ENCODE measurements at regions not wholly inside any gene's neighbourhood (a gene's known extent, or its start where the extent isn't known, plus 50 kb on each side); places are given as distances from the start of the nearest gene placed in this dataset.
"Not testable (repeated sequence)": the region's sequence is repeated elsewhere in the genome, so short reads cannot be mapped to it uniquely, and the experiment has no call there.

GRCh38 chr10:63054889-63055611, 78.1 kb upstream of the NRBF2 start:
- no peaks in the 10 kb centered on the region for H4K20me1 ChIP-seq

GRCh38 chr10:63052083-63052482, 81.0 kb upstream of the NRBF2 start:
- no peaks in the 10 kb centered on the region for H3K36me3 ChIP-seq
- no peak for TF ChIP-seq Cebpa-rat (IDR thresholded peaks at IDR 0.05)
- H3K4me2 ChIP-seq: no peak overlapping the region
- H3K9ac ChIP-seq: no peak overlapping the region
- no peak overlapping the region for H3K27ac ChIP-seq
- no peaks in the 10 kb centered on the region for H4K20me1 ChIP-seq
- 0 out of 2 replicates have a peak, but pooled peaks cover 5% of the 10 kb centered on the region for H3K4me1 ChIP-seq
- H3K4me3 ChIP-seq: no peak overlapping the region
- H3K9me3 ChIP-seq: no peaks in the 10 kb centered on the region
- H3K27me3 ChIP-seq: no peaks in the 10 kb centered on the region

More at GRCh38 chr10:63054889-63055611, 78.1 kb upstream of the NRBF2 start:
- no peak overlapping the region for H3K9ac ChIP-seq
- H3K27me3 ChIP-seq: no peaks in the 10 kb centered on the region
- H3K4me2 ChIP-seq: no peak overlapping the region
- no peak for TF ChIP-seq Cebpa-rat (IDR thresholded peaks at IDR 0.05)
- H3K4me1 ChIP-seq: 0 out of 2 replicates have a peak, but pooled peaks cover 5% of the 10 kb centered on the region
- H3K9me3 ChIP-seq: no peaks in the 10 kb centered on the region
- H3K27ac ChIP-seq: no peak overlapping the region
- H3K4me3 ChIP-seq: no peak overlapping the region
- H3K36me3 ChIP-seq: no peaks in the 10 kb centered on the region

- H3K27ac ChIP-seq: no peak overlapping the region
- H3K9me3 ChIP-seq: peaks cover 11% of the 10 kb centered on the region
- no peak for TF ChIP-seq Cebpa-rat (IDR thresholded peaks at IDR 0.05)
- no peaks in the 10 kb centered on the region for H3K27me3 ChIP-seq
- no peaks in the 10 kb centered on the region for H3K4me1 ChIP-seq
- no peak overlapping the region for H3K4me2 ChIP-seq
- H4K20me1 ChIP-seq: no peaks in the 10 kb centered on the region
- no peak overlapping the region for H3K9ac ChIP-seq
- H3K4me3 ChIP-seq: no peak overlapping the region
- H3K36me3 ChIP-seq: no peaks in the 10 kb centered on the region
Observed at GRCh38 chr10:63042256-63042655, 90.9 kb upstream of the NRBF2 start.

- H3K36me3 ChIP-seq, H3K27me3 ChIP-seq, H3K4me3 ChIP-seq, H3K9ac ChIP-seq, H3K4me1 ChIP-seq, H4K20me1 ChIP-seq, H3K4me2 ChIP-seq, H3K27ac ChIP-seq: not testable (repeated sequence)
- H3K9me3 ChIP-seq: peaks cover 30% of the 10 kb centered on the region
Observed at GRCh38 chr10:63033616-63034185, 99.4 kb upstream of the NRBF2 start.

- Histone ChIP-seq H3K4me3 (no peak overlapping the region), H3K27me3 (no peaks in the 10 kb centered on the region), H3K4me1 (no peaks in the 10 kb centered on the region), H4K20me1 (no peaks in the 10 kb centered on the region), H3K4me2 (no peak overlapping the region), H3K36me3 (no peaks in the 10 kb centered on the region), H3K9me3 (peaks cover 20% of the 10 kb centered on the region), H3K9ac (no peak overlapping the region), H3K27ac (no peak overlapping the region)
- no peak for TF ChIP-seq Cebpa-rat (IDR thresholded peaks at IDR 0.05)
Observed at GRCh38 chr10:63030536-63030935, 102.6 kb upstream of the NRBF2 start.

- Histone ChIP-seq H3K27ac (no peak overlapping the region), H3K4me2 (no peak overlapping the region), H3K4me1 (no peaks in the 10 kb centered on the region), H3K9me3 (no peaks in the 10 kb centered on the region), H3K9ac (no peak overlapping the region), H3K36me3 (no peaks in the 10 kb centered on the region), H3K27me3 (no peaks in the 10 kb centered on the region), H4K20me1 (no peaks in the 10 kb centered on the region), H3K4me3 (no peak overlapping the region)
- no peak for TF ChIP-seq Cebpa-rat (IDR thresholded peaks at IDR 0.05)
Observed at GRCh38 chr10:63027531-63027930, 105.6 kb upstream of the NRBF2 start.

GRCh38 chr10:63021225-63021624, 111.9 kb upstream of the NRBF2 start:
- H4K20me1 ChIP-seq: no peaks in the 10 kb centered on the region
- H3K27ac ChIP-seq: no peak overlapping the region
- no peaks in the 10 kb centered on the region for H3K4me1 ChIP-seq
- H3K4me3 ChIP-seq: no peak overlapping the region
- H3K36me3 ChIP-seq: no peaks in the 10 kb centered on the region
- H3K4me2 ChIP-seq: no peak overlapping the region
- H3K9me3 ChIP-seq: no peaks in the 10 kb centered on the region
- H3K9ac ChIP-seq: no peak overlapping the region
- no peak for TF ChIP-seq Cebpa-rat (IDR thresholded peaks at IDR 0.05)
- H3K27me3 ChIP-seq: no peaks in the 10 kb centered on the region

- Histone ChIP-seq H3K27ac (no peak overlapping the region), H3K27me3 (no peaks in the 10 kb centered on the region), H3K4me2 (no peak overlapping the region), H3K36me3 (no peaks in the 10 kb centered on the region), H3K4me3 (no peak overlapping the region), H3K9me3 (no peaks in the 10 kb centered on the region), H3K9ac (no peak overlapping the region), H4K20me1 (no peaks in the 10 kb centered on the region), H3K4me1 (no peaks in the 10 kb centered on the region)
- no peak for TF ChIP-seq Cebpa-rat (IDR thresholded peaks at IDR 0.05)
Observed at GRCh38 chr10:63013755-63014154, 119.4 kb upstream of the NRBF2 start.

- H3K4me1 ChIP-seq: no peaks in the 10 kb centered on the region
- H3K4me2 ChIP-seq: no peak overlapping the region
- H3K27ac ChIP-seq: no peak overlapping the region
- H3K9me3 ChIP-seq: no peaks in the 10 kb centered on the region
- H3K27me3 ChIP-seq: no peaks in the 10 kb centered on the region
- H3K9ac ChIP-seq: no peak overlapping the region
- TF ChIP-seq Cebpa-rat (IDR thresholded peaks at IDR 0.05): no peak
- H4K20me1 ChIP-seq: no peaks in the 10 kb centered on the region
- H3K36me3 ChIP-seq: no peaks in the 10 kb centered on the region
- H3K4me3 ChIP-seq: no peak overlapping the region
Observed at GRCh38 chr10:63012623-63013022, 120.5 kb upstream of the NRBF2 start.

- no peaks in the 10 kb centered on the region for H4K20me1 ChIP-seq
- H3K4me2 ChIP-seq: no peak overlapping the region
- no peak for TF ChIP-seq Cebpa-rat (IDR thresholded peaks at IDR 0.05)
Observed at GRCh38 chr10:63010203-63010602, 122.9 kb upstream of the NRBF2 start.

More at GRCh38 chr10:63010203-63010602, 122.9 kb upstream of the NRBF2 start:
- no peak overlapping the region for H3K9ac ChIP-seq
- no peaks in the 10 kb centered on the region for H3K36me3 ChIP-seq
- no peaks in the 10 kb centered on the region for H3K4me1 ChIP-seq
- H3K27me3 ChIP-seq: no peaks in the 10 kb centered on the region
- no peak overlapping the region for H3K4me3 ChIP-seq
- no peaks in the 10 kb centered on the region for H3K9me3 ChIP-seq
- H3K27ac ChIP-seq: no peak overlapping the region
